ENCODE measurements at regions not wholly inside any gene's neighbourhood (a gene's known extent, or its start where the extent isn't known, plus 50 kb on each side); places are given as distances from the start of the nearest gene placed in this dataset.

GRCh38 chr12:34405286-34406227 lies 383.3 kb downstream of the ALG10 start:
- POLR2A ChIA-PET = no interaction called here
- no peaks in the 10 kb centered on the region for H3K36me3 ChIP-seq (ENCODE audit: control insufficient read depth in 2 of 2, extremely low read depth in 1 of 2, insufficient read depth in 2 of 2, low read length in 2 of 2)
- no TSS peak for BruUV-seq (replicated peaks)
- no peaks in the 10 kb centered on the region for H3K27me3 ChIP-seq (ENCODE audit: control insufficient read depth in 2 of 2, insufficient read depth in 2 of 2, low read length in 2 of 2)
- DNase-seq (ENCODE audit: low read depth, low spot score) = no peak
- no peak overlapping the region for H2AFZ ChIP-seq (ENCODE audit: low read depth, low read length)
- H3K79me2 ChIP-seq (ENCODE audit: control insufficient read depth, insufficient read depth, low read length) = no peaks in the 10 kb centered on the region
- H3K4me2 ChIP-seq (ENCODE audit: insufficient read depth, low read length) = no peak overlapping the region
- H3K27ac ChIP-seq (ENCODE audit: insufficient read depth, low read depth, low read length) = no peak overlapping the region
- no peak overlapping the region for H3K4me3 ChIP-seq (replicated peaks in 1 of 3; ENCODE audit: insufficient read depth in 1 of 3, low read depth in 1 of 3, low read length in 3 of 3)
- intact Hi-C loops (cut with micrococcal nuclease) (no loop called here), dilution Hi-C loops (cut with MboI; ENCODE audit: extremely low pct_ligation_motif_present, low sequenced_read_pairs) (no loop called here)
- H3K4me1 ChIP-seq (ENCODE audit: control insufficient read depth, extremely low read depth, insufficient read depth, low read length) = no peaks in the 10 kb centered on the region
- CTCF ChIA-PET = no interaction called here
- no peak for TF ChIP-seq POLR2AphosphoS5 (IDR thresholded peaks at IDR 0.05; ENCODE audit: insufficient read depth, low read depth, low read length)
- TF ChIP-seq MYC (IDR thresholded peaks at IDR 0.05; ENCODE audit: low read depth, low read length) = no peak
- TF ChIP-seq EZH2 (IDR thresholded peaks at IDR 0.05; ENCODE audit: borderline replicate concordance, low read depth, low read length, severe bottlenecking) = no peak
- no peak for TF ChIP-seq JUN (IDR thresholded peaks at IDR 0.05; ENCODE audit: borderline replicate concordance, insufficient read depth, insufficient read length, low read depth)
- H3K9me1 ChIP-seq (replicated peaks; ENCODE audit: control insufficient read depth, extremely low read depth, insufficient read depth, low read length) = no peaks in the 10 kb centered on the region
- H4K20me1 ChIP-seq (replicated peaks; ENCODE audit: control insufficient read depth, extremely low read depth, insufficient read depth, low read length) = no peaks in the 10 kb centered on the region
- peaks cover 3% of the 10 kb centered on the region for H3K9me3 ChIP-seq (replicated peaks; ENCODE audit: control insufficient read depth, insufficient read depth, low read length)
- FAIRE-seq = no peak
- H3K9ac ChIP-seq (replicated peaks; ENCODE audit: extremely low read depth, insufficient read depth, low read length) = no peak overlapping the region

GRCh38 chr12:34406228-34406995 lies 384.1 kb downstream of the ALG10 start:
- no peak for FAIRE-seq
- Histone ChIP-seq H3K9me1 (replicated peaks; ENCODE audit: control insufficient read depth, extremely low read depth, insufficient read depth, low read length) (no peaks in the 10 kb centered on the region), H3K27me3 (ENCODE audit: control insufficient read depth in 2 of 2, insufficient read depth in 2 of 2, low read length in 2 of 2) (no peaks in the 10 kb centered on the region), H3K4me3 (replicated peaks in 1 of 3; ENCODE audit: insufficient read depth in 1 of 3, low read depth in 1 of 3, low read length in 3 of 3) (no peak overlapping the region), H3K4me1 (ENCODE audit: control insufficient read depth, extremely low read depth, insufficient read depth, low read length) (no peaks in the 10 kb centered on the region), H3K27ac (ENCODE audit: insufficient read depth, low read depth, low read length) (no peak overlapping the region), H4K20me1 (replicated peaks; ENCODE audit: control insufficient read depth, extremely low read depth, insufficient read depth, low read length) (no peaks in the 10 kb centered on the region), H3K36me3 (ENCODE audit: control insufficient read depth in 2 of 2, extremely low read depth in 1 of 2, insufficient read depth in 2 of 2, low read length in 2 of 2) (no peaks in the 10 kb centered on the region), H3K9ac (replicated peaks; ENCODE audit: extremely low read depth, insufficient read depth, low read length) (no peak overlapping the region), H3K4me2 (ENCODE audit: insufficient read depth, low read length) (no peak overlapping the region), H3K79me2 (ENCODE audit: control insufficient read depth, insufficient read depth, low read length) (no peaks in the 10 kb centered on the region), H3K9me3 (replicated peaks; ENCODE audit: control insufficient read depth, insufficient read depth, low read length) (peaks cover 3% of the 10 kb centered on the region), H2AFZ (ENCODE audit: low read depth, low read length) (no peak overlapping the region)
- intact Hi-C loops (cut with micrococcal nuclease) (no loop called here), dilution Hi-C loops (cut with MboI; ENCODE audit: extremely low pct_ligation_motif_present, low sequenced_read_pairs) (no loop called here)
- ChIA-PET CTCF (no interaction called here), POLR2A (no interaction called here)
- TF ChIP-seq GATA2 (IDR thresholded peaks at IDR 0.05; ENCODE audit: insufficient read depth, insufficient read length, low read depth, low read length) (no peak), CTCF (IDR thresholded peaks at IDR 0.05; ENCODE audit: extremely low read depth in 1 of 2, insufficient read depth in 1 of 2, low read depth in 1 of 2, low read length in 2 of 2) (no peak), FOS (IDR thresholded peaks at IDR 0.05; ENCODE audit: borderline replicate concordance, insufficient read depth, low read length) (no peak), JUN (IDR thresholded peaks at IDR 0.05; ENCODE audit: borderline replicate concordance, insufficient read depth, insufficient read length, low read depth) (no peak), EZH2 (IDR thresholded peaks at IDR 0.05; ENCODE audit: borderline replicate concordance, low read depth, low read length, severe bottlenecking) (no peak)
- BruUV-seq (replicated peaks) = no TSS peak
- DNase-seq (ENCODE audit: low read depth, low spot score) = no peak
